ENCODE measurements at regions not wholly inside any gene's neighbourhood (a gene's known extent, or its start where the extent isn't known, plus 50 kb on each side); places are given as distances from the start of the nearest gene placed in this dataset.

GRCh38 chr10:36507715-36508114 is 617.7 kb upstream of the ANKRD30A start:
- Histone ChIP-seq H3K27ac (ENCODE audit: low read depth in 2 of 2, low read length in 1 of 2) (no peak overlapping the region), H3K9me3 (ENCODE audit: control insufficient read depth in 2 of 2, insufficient read depth in 1 of 2, low read depth in 1 of 2, low read length in 1 of 2) (no peaks in the 10 kb centered on the region)
- WGBS, 2 donors, result 68 to 70% methylated on average over 3 of the region's 3 CpGs

GRCh38 chr10:36506697-36507496 is 618.5 kb upstream of the ANKRD30A start:
- H3K9me3 ChIP-seq (ENCODE audit: control insufficient read depth in 2 of 2, insufficient read depth in 1 of 2, low read depth in 1 of 2, low read length in 1 of 2), result no peaks in the 10 kb centered on the region
- H3K36me3 ChIP-seq (ENCODE audit: control insufficient read depth in 2 of 2, insufficient read depth in 2 of 2, low read length in 1 of 2), result no peaks in the 10 kb centered on the region
- H3K4me3 ChIP-seq (ENCODE audit: low read depth in 1 of 2, low read length in 2 of 2), result no peak overlapping the region
- no peaks in the 10 kb centered on the region for H3K27me3 ChIP-seq (ENCODE audit: control insufficient read depth in 1 of 2, insufficient read depth in 2 of 2, low read length in 2 of 2)
- H3K27ac ChIP-seq (ENCODE audit: low read depth in 2 of 2, low read length in 1 of 2), result no peak overlapping the region
- 69 to 83% methylated on average over 5 of the region's 5 CpGs for WGBS, 2 donors
- no peaks in the 10 kb centered on the region for H3K4me1 ChIP-seq (ENCODE audit: control insufficient read depth in 2 of 2, insufficient read depth in 2 of 2, low read length in 1 of 2)

More at GRCh38 chr10:36507715-36508114, 617.7 kb upstream of the ANKRD30A start:
- Histone ChIP-seq H3K36me3 (ENCODE audit: control insufficient read depth in 2 of 2, insufficient read depth in 2 of 2, low read length in 1 of 2) (no peaks in the 10 kb centered on the region), H3K4me3 (ENCODE audit: low read depth in 1 of 2, low read length in 2 of 2) (no peak overlapping the region), H3K27me3 (ENCODE audit: control insufficient read depth in 1 of 2, insufficient read depth in 2 of 2, low read length in 2 of 2) (no peaks in the 10 kb centered on the region), H3K4me1 (ENCODE audit: control insufficient read depth in 2 of 2, insufficient read depth in 2 of 2, low read length in 1 of 2) (no peaks in the 10 kb centered on the region)

GRCh38 chr10:36506261-36506660 is 619.1 kb upstream of the ANKRD30A start:
- no peaks in the 10 kb centered on the region for H3K36me3 ChIP-seq (ENCODE audit: control insufficient read depth in 2 of 2, insufficient read depth in 2 of 2, low read length in 1 of 2)
- 46 to 54% methylated on average over 4 of the region's 4 CpGs for WGBS, 2 donors
- H3K27me3 ChIP-seq (ENCODE audit: control insufficient read depth in 1 of 2, insufficient read depth in 2 of 2, low read length in 2 of 2), result no peaks in the 10 kb centered on the region
- no peak overlapping the region for H3K4me3 ChIP-seq (ENCODE audit: low read depth in 1 of 2, low read length in 2 of 2)
- no peaks in the 10 kb centered on the region for H3K4me1 ChIP-seq (ENCODE audit: control insufficient read depth in 2 of 2, insufficient read depth in 2 of 2, low read length in 1 of 2)
- no peaks in the 10 kb centered on the region for H3K9me3 ChIP-seq (ENCODE audit: control insufficient read depth in 2 of 2, insufficient read depth in 1 of 2, low read depth in 1 of 2, low read length in 1 of 2)
- H3K27ac ChIP-seq (ENCODE audit: low read depth in 2 of 2, low read length in 1 of 2), result no peak overlapping the region

GRCh38 chr10:36504758-36505157 is 620.6 kb upstream of the ANKRD30A start:
- no peak overlapping the region for H3K4me3 ChIP-seq (ENCODE audit: low read depth in 1 of 2, low read length in 2 of 2)
- no peaks in the 10 kb centered on the region for H3K36me3 ChIP-seq (ENCODE audit: control insufficient read depth in 2 of 2, insufficient read depth in 2 of 2, low read length in 1 of 2)
- 67 to 72% methylated on average over 4 of the region's 4 CpGs for WGBS, 2 donors
- no peaks in the 10 kb centered on the region for H3K27me3 ChIP-seq (ENCODE audit: control insufficient read depth in 1 of 2, insufficient read depth in 2 of 2, low read length in 2 of 2)
- no peaks in the 10 kb centered on the region for H3K9me3 ChIP-seq (ENCODE audit: control insufficient read depth in 2 of 2, insufficient read depth in 1 of 2, low read depth in 1 of 2, low read length in 1 of 2)
- no peak overlapping the region for H3K27ac ChIP-seq (ENCODE audit: low read depth in 2 of 2, low read length in 1 of 2)
- H3K4me1 ChIP-seq (ENCODE audit: control insufficient read depth in 2 of 2, insufficient read depth in 2 of 2, low read length in 1 of 2), result no peaks in the 10 kb centered on the region

- Histone ChIP-seq H3K36me3 (ENCODE audit: control insufficient read depth in 2 of 2, insufficient read depth in 2 of 2, low read length in 1 of 2) (no peaks in the 10 kb centered on the region), H3K9me3 (ENCODE audit: control insufficient read depth in 2 of 2, insufficient read depth in 1 of 2, low read depth in 1 of 2, low read length in 1 of 2) (no peaks in the 10 kb centered on the region), H3K27me3 (ENCODE audit: control insufficient read depth in 1 of 2, insufficient read depth in 2 of 2, low read length in 2 of 2) (no peaks in the 10 kb centered on the region), H3K4me1 (ENCODE audit: control insufficient read depth in 2 of 2, insufficient read depth in 2 of 2, low read length in 1 of 2) (no peaks in the 10 kb centered on the region), H3K4me3 (ENCODE audit: low read depth in 1 of 2, low read length in 2 of 2) (no peak overlapping the region), H3K27ac (ENCODE audit: low read depth in 2 of 2, low read length in 1 of 2) (no peak overlapping the region)
- WGBS, 2 donors, result 58 to 75% methylated on average over 1 of the region's 1 CpG
These were observed 625.1 kb upstream of the ANKRD30A start for GRCh38 chr10:36500266-36500665.

GRCh38 chr10:36499693-36500092 is 625.7 kb upstream of the ANKRD30A start:
- Histone ChIP-seq H3K27ac (ENCODE audit: low read depth in 2 of 2, low read length in 1 of 2) (no peak overlapping the region), H3K9me3 (ENCODE audit: control insufficient read depth in 2 of 2, insufficient read depth in 1 of 2, low read depth in 1 of 2, low read length in 1 of 2) (no peaks in the 10 kb centered on the region), H3K36me3 (ENCODE audit: control insufficient read depth in 2 of 2, insufficient read depth in 2 of 2, low read length in 1 of 2) (no peaks in the 10 kb centered on the region), H3K27me3 (ENCODE audit: control insufficient read depth in 1 of 2, insufficient read depth in 2 of 2, low read length in 2 of 2) (no peaks in the 10 kb centered on the region), H3K4me3 (ENCODE audit: low read depth in 1 of 2, low read length in 2 of 2) (no peak overlapping the region), H3K4me1 (ENCODE audit: control insufficient read depth in 2 of 2, insufficient read depth in 2 of 2, low read length in 1 of 2) (no peaks in the 10 kb centered on the region)
- WGBS, 2 donors, result 74 to 80% methylated on average over 1 of the region's 1 CpG

- WGBS, 2 donors, result 65 to 72% methylated on average over 1 of the region's 1 CpG
- Histone ChIP-seq H3K27ac (ENCODE audit: low read depth in 2 of 2, low read length in 1 of 2) (no peak overlapping the region), H3K4me3 (ENCODE audit: low read depth in 1 of 2, low read length in 2 of 2) (no peak overlapping the region), H3K36me3 (ENCODE audit: control insufficient read depth in 2 of 2, insufficient read depth in 2 of 2, low read length in 1 of 2) (no peaks in the 10 kb centered on the region), H3K4me1 (ENCODE audit: control insufficient read depth in 2 of 2, insufficient read depth in 2 of 2, low read length in 1 of 2) (no peaks in the 10 kb centered on the region), H3K9me3 (ENCODE audit: control insufficient read depth in 2 of 2, insufficient read depth in 1 of 2, low read depth in 1 of 2, low read length in 1 of 2) (no peaks in the 10 kb centered on the region), H3K27me3 (ENCODE audit: control insufficient read depth in 1 of 2, insufficient read depth in 2 of 2, low read length in 2 of 2) (no peaks in the 10 kb centered on the region)
These were observed 628.6 kb upstream of the ANKRD30A start for GRCh38 chr10:36496758-36497157.

- Histone ChIP-seq H3K27ac (ENCODE audit: low read depth in 2 of 2, low read length in 1 of 2) (no peak overlapping the region), H3K4me1 (ENCODE audit: control insufficient read depth in 2 of 2, insufficient read depth in 2 of 2, low read length in 1 of 2) (no peaks in the 10 kb centered on the region), H3K9me3 (ENCODE audit: control insufficient read depth in 2 of 2, insufficient read depth in 1 of 2, low read depth in 1 of 2, low read length in 1 of 2) (no peaks in the 10 kb centered on the region), H3K36me3 (ENCODE audit: control insufficient read depth in 2 of 2, insufficient read depth in 2 of 2, low read length in 1 of 2) (no peaks in the 10 kb centered on the region), H3K4me3 (ENCODE audit: low read depth in 1 of 2, low read length in 2 of 2) (no peak overlapping the region), H3K27me3 (ENCODE audit: control insufficient read depth in 1 of 2, insufficient read depth in 2 of 2, low read length in 2 of 2) (no peaks in the 10 kb centered on the region)
- 26 to 53% methylated on average over 2 of the region's 2 CpGs for WGBS, 2 donors
These were observed 631.0 kb upstream of the ANKRD30A start for GRCh38 chr10:36494371-36494770.

- no peaks in the 10 kb centered on the region for H3K4me1 ChIP-seq (ENCODE audit: control insufficient read depth in 2 of 2, insufficient read depth in 2 of 2, low read length in 1 of 2)
These were observed 631.9 kb upstream of the ANKRD30A start for GRCh38 chr10:36493516-36493880.

More at GRCh38 chr10:36493516-36493880, 631.9 kb upstream of the ANKRD30A start:
- H3K27ac ChIP-seq (ENCODE audit: low read depth in 2 of 2, low read length in 1 of 2), result no peak overlapping the region
- H3K27me3 ChIP-seq (ENCODE audit: control insufficient read depth in 1 of 2, insufficient read depth in 2 of 2, low read length in 2 of 2), result no peaks in the 10 kb centered on the region
- 83 to 90% methylated on average over 1 of the region's 1 CpG for WGBS, 2 donors
- H3K9me3 ChIP-seq (ENCODE audit: control insufficient read depth in 2 of 2, insufficient read depth in 1 of 2, low read depth in 1 of 2, low read length in 1 of 2), result no peaks in the 10 kb centered on the region
- H3K36me3 ChIP-seq (ENCODE audit: control insufficient read depth in 2 of 2, insufficient read depth in 2 of 2, low read length in 1 of 2), result no peaks in the 10 kb centered on the region
- no peak overlapping the region for H3K4me3 ChIP-seq (ENCODE audit: low read depth in 1 of 2, low read length in 2 of 2)
